Activated naive CD4-positive, alpha-beta T cell treated with anti-CD3 and anti-CD28 coated beads, Interleukin-2, amount 50 U/mL, for 72 hours (primary cell): ENCODE measurements at regions not wholly inside any gene's neighbourhood (a gene's known extent, or its start where the extent isn't known, plus 50 kb on each side); places are given as distances from the start of the nearest gene placed in this dataset.

Experiments used
- ATAC-seq, 2 donors: fragments of 150-1000 bp; cut with Tn5 transposase; 2 replicates each; pipeline ENCODE4 v1.10.0; 2021; ENCODE audit warnings: mild to moderate bottlenecking in 2 of 2, moderate library complexity in 2 of 2
- DNase-seq, 2 donors: peaks; one replicate each; pipeline ENCODE4 v3.0.0; 2021 to 2022; ENCODE audit warnings: low spot score in 2 of 2
- H3K27ac Mint-ChIP-seq, 2 donors: one replicate each; pipeline ENCODE4 v1.8.0; 2022; ENCODE audit warnings: mild to moderate bottlenecking in 2 of 2, mixed read lengths in 2 of 2
- H3K36me3 Mint-ChIP-seq, 2 donors: one replicate each; pipeline ENCODE4 v1.8.0; 2022; ENCODE audit warnings: mixed read lengths in 2 of 2
- H3K9me3 Mint-ChIP-seq, 2 donors: one replicate each; pipeline ENCODE4 v1.8.0; 2022; ENCODE audit warnings: mixed read lengths in 2 of 2

DNA sequence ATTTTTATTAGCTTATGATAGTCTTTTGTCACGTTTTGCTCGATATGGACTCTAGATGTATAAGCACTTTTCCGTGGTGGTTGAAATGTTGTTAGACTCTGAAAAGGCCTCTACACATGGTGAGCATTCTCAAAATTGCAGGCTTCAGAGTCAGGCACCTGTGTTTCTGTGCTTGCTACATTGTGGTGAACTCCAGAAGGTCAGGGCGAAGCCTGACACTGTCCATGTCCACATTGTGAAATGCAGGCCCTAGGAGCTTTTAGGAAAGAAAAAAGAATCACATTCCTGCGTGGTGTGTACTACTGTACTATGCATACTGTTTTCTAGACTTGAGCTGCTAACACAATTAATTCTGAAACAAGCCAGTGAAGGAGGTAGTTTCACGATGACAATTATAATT, 86.3 kb downstream of the HS3ST1 start:
- Mint-ChIP-seq H3K36me3 (no peaks in the 10 kb centered on the region), H3K9me3 (no peaks in the 10 kb centered on the region), H3K27ac (no peak overlapping the region)
- DNase-seq (no peak), ATAC-seq (no peak)

DNA sequence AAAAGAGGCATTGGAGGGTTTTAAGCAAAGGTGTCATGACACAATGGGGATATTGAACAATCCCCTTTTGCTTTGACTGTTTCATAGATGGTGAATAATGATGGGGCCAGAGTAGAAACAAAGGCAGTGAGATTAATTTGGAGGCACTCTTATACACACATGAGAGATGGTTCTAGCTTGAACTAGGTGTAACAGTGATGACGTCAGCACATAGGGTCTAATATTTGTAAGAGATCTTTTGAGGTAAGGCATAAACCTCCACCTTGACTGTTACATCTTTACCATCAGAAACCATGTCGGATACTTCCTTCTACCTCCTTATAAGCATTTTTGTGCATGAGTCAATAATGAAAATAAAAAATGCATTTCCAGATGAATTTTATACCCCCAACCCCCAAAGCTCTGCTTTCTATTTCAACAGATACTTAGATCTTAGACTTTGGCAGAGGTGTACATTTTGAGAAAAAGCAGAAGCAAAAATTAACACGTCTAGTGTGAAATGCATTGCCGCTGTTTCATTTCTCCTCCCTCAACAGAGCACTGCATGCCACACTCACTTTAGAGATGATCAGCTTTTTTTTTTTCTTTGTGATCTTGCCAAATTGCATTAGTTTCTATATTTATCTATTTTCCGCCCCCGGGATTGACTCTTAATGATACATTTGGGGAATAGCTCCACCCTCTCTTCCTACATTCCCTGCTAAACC, 87.2 kb downstream of the HS3ST1 start:
- no peaks in the 10 kb centered on the region for H3K9me3 Mint-ChIP-seq
- no peak overlapping the region for H3K27ac Mint-ChIP-seq
- DNase-seq (no peak), ATAC-seq (no peak)
- no peaks in the 10 kb centered on the region for H3K36me3 Mint-ChIP-seq

DNA sequence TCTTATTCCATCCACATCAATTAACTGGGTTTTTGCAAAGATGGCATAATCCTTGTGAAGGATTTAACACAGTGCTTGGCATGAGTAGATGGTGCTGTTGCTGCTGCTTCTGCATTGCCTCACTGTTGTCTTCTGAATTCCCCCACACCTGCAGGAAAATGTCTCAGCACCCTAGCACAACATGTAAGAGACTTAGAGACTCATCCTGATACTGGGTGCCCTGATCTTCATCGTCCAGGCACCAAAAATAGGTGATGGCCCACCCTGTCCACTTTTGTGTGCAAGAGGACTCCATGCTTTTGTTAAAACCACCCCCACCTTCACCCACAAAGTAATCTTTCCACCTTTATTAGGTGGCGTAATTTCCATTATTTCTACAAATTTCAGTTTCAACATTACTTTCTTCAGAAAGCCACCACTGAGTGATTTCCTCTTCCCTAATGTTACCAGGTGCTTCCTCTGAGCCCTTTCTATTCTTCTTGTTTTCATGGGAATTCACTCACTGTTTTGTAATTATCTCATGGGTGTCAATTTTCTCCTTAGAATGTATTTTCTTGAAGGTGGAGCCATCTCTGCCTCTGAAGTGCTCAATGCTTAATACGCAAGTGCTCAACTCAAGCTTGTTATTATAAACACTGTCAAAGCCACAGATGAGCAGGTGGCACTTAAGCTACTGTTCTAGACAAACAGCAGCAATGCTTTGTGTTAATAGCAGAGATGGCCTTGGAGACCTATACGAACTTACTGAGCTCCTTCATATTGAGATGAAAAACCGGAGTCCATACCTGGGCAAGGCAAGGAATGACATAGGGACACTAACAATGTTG, 89.5 kb downstream of the HS3ST1 start:
- DNase-seq (no peak), ATAC-seq (no peak)
- Mint-ChIP-seq H3K9me3 (no peaks in the 10 kb centered on the region), H3K27ac (no peak overlapping the region), H3K36me3 (no peaks in the 10 kb centered on the region)

DNA sequence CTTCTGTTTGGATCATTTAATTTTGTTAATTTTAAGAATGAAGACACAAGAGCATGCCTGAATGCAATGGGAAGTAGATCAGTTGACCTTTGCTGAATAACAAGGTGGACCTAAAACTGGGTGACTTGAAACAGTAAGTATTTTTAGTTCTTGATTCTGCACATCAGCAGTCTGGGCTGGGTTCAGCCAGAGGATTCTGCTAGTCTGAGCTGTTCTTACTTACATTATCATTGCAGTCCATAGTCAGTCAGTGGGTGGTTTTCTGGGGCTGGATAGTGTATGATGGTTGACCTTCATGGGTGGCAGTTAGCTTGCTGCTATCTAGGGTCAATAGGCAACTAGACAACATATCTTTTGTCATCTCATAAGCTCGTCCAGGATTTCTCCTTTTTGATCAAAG, 91.4 kb downstream of the HS3ST1 start:
- ATAC-seq (no peak), DNase-seq (no peak)
- no peaks in the 10 kb centered on the region for H3K36me3 Mint-ChIP-seq
- H3K9me3 Mint-ChIP-seq = no peaks in the 10 kb centered on the region
- H3K27ac Mint-ChIP-seq = no peak overlapping the region

DNA sequence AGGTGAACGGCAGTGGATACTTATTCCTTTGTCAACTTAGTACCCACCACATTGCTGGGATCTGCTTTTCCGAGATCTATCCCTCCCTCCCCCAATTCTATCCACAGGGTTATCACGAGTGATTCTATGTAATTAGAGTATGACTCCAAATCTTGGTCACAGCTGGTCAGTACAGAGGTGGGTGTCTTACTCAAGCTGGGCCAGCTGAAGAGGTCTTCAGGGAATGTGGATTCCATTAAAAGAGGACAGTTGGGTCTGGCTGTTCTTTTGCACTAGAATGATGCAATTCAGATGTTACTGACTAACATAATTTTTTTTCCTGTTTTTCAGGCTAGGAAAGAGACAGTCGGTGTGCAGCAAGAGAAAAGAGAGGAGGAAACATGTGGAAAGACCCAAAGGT, 92.3 kb downstream of the HS3ST1 start:
- DNase-seq (no peak), ATAC-seq (no peak)
- no peaks in the 10 kb centered on the region for H3K9me3 Mint-ChIP-seq
- H3K36me3 Mint-ChIP-seq = no peaks in the 10 kb centered on the region
- H3K27ac Mint-ChIP-seq = no peak overlapping the region

DNA sequence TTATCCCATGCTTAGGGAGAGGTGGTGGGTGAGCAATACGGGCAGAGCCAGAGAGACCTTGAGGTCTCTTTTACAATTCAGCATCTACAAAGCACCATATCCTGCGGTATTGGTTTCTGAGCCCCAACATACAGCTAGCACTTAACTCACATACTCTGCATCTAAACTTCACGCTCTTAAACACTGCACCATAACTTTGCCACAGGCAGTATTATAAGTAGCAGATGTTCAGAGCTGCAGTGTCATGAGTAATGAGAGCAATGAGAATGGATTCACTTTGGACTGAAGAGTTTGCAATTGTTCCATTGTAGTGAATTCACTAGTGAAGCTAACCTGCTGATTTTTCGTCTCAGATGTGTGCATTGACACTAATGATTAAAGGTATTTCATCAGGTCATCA, 93.8 kb downstream of the HS3ST1 start:
- ATAC-seq (no peak), DNase-seq (no peak)
- no peaks in the 10 kb centered on the region for H3K36me3 Mint-ChIP-seq
- H3K9me3 Mint-ChIP-seq = no peaks in the 10 kb centered on the region
- no peak overlapping the region for H3K27ac Mint-ChIP-seq

DNA sequence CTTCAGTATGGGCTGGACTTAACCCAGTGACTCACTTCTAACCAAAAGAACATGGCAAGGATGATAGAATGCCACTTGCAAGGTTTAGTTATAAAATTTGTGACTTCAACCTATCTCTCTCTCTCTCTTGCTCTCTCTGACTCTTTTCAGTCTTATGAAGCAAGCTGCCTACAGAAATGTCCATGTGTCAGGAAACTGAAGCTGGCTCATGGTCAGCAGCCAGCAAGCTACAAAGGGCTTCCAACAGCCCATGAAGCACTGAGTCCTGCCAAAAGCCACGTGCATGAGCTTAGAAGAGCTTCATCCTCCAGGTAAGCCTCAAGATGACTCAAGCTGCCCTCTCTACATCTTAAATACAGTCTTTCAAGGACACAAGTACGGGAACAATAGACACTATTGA, 100.3 kb downstream of the HS3ST1 start:
- H3K36me3 Mint-ChIP-seq = peaks cover 4 to 6% of the 10 kb centered on the region in 2 donors
- ATAC-seq (no peak), DNase-seq (no peak)
- H3K27ac Mint-ChIP-seq = no peak overlapping the region
- H3K9me3 Mint-ChIP-seq = peaks cover 2 to 11% of the 10 kb centered on the region in 2 donors

DNA sequence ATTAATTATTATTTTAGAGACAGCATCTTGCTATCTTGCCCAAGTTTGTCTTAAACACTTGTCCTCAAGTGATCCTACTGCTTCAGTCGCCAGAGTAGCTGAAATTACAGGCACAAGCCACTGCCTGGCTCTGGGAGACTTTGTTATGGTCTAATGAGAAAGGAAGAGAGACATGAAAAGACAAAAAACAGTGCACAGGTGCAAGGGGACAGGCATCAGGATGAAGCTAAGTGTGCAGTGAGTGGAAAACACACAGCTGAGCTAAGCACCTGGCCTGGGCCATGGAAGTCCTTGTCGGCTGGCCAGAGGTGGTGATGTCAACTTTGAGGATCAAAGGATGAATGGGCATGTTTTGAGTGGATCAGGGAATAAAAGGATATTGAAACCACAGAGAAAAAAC, 102.7 kb downstream of the HS3ST1 start:
- DNase-seq (no peak), ATAC-seq (no peak)
- Mint-ChIP-seq H3K27ac (no peak overlapping the region), H3K36me3 (peaks cover 12 to 14% of the 10 kb centered on the region in 2 donors), H3K9me3 (peaks cover 20 to 21% of the 10 kb centered on the region in 2 donors)

DNA sequence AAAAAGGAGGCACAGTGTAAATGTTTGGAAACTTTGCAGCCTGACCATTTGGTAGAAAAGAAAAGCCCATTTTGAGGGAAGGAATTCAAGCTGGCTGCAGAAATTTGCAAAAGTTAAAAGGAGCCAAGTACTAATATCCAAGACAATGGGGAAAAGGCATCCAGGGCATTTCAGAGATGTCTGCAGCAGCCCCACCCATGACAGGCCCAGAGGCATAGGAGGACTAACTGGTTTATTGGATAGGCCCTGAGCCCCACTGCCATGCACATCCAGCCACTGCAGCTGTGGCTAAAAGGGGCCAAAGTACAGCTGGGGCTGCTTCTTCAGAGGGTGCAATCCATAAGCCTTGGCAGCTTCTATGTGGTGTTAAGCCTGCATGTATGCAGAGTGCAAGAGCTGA, 104.9 kb downstream of the HS3ST1 start:
- Mint-ChIP-seq H3K27ac (no peak overlapping the region), H3K9me3 (peaks cover 20 to 21% of the 10 kb centered on the region in 2 donors), H3K36me3 (peaks cover 12 to 14% of the 10 kb centered on the region in 2 donors)
- ATAC-seq = no peak
- DNase-seq = no peak

DNA sequence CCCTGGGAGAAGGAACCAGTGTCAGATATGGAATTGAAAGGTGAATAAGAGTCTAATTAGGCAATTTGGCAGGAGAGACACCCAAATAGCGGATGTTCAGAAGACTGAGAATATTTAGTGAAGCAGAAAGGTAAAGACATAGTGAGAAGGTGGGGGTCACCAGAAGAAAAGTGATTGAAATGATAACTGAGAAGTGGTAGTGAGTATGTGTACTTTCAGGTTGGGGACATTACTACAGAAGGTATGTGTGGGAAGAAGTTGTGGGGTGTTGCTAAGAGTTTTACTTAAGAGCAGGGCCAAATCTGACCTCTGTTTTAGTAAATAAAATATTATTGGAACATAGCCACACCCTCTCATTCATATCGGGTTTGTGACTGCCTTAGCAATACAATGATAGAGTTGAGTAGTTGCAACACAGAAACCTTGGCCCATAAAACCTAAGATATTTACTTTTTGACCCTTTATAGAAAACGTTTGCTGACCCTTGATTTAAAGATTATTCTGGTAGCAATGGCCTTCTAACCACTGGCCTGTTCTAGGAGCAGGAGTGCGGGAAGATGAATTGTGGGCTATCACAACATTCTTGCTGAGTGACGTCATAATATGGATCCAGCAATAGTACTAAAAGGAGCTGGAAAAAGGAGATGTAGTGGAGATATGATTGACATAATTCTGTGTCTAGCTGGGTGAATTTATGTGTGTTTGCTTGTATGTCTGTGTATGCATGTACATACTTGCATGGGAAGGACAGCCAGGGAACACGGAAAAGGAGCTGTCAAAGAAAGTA, 115.3 kb downstream of the HS3ST1 start:
- peaks cover 5 to 18% of the 10 kb centered on the region in 2 donors for H3K9me3 Mint-ChIP-seq
- peaks cover 0 to 5% of the 10 kb centered on the region in 2 donors for H3K36me3 Mint-ChIP-seq
- H3K27ac Mint-ChIP-seq = no peak overlapping the region
- ATAC-seq (no peak), DNase-seq (no peak)

DNA sequence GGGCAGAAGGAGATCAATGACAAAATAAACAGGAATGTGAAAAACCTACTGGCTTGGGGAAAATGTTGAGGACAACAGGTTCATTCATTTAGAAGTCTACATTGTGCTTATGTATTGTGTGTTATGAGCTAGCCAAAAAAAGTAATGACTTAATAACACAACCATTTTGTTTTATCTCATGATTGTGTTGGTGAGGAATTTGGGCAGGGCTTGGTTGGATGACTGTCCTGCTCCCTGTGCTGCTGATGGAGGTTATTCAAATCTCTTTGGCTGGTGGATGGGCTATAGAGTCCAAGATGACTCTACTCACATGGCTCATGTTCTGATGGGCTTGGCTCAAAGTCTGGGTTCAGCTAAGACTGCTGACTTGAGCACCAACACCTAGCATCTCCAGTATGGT, 116.3 kb downstream of the HS3ST1 start:
- ATAC-seq (no peak), DNase-seq (no peak)
- H3K36me3 Mint-ChIP-seq = peaks cover 0 to 5% of the 10 kb centered on the region in 2 donors
- H3K27ac Mint-ChIP-seq = no peak overlapping the region
- H3K9me3 Mint-ChIP-seq = peaks cover 10 to 18% of the 10 kb centered on the region in 2 donors

DNA sequence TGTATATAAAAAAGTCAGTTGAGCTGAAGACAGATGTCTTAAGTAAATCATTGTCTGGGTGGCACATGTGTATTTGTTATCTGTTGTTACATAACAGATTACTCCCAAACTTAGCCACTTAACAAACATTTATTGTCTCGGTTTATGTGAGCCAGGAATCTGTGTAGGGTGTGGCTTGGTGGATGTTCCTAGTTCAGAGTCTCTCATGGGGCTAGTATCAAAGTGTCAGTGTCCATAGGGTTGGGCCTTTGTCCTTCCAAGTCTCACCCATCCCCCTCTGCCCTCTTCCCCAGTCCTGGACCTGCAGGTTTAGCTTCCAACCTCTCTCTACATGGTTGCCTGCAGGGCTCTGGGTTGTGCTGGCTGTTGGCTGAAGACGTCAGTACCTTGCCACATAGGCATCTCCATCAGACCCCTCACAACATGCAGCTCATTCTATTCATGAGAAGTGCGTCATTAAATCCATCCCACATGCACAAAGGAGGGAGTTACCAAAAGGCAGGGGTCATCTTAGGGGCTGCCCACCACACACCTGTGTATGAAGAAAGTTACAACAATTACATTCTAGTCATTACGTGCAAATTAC, 127.5 kb downstream of the HS3ST1 start:
- Mint-ChIP-seq H3K27ac (no peak overlapping the region), H3K9me3 (no peaks in the 10 kb centered on the region), H3K36me3 (no peaks in the 10 kb centered on the region)
- DNase-seq (no peak), ATAC-seq (no peak)

DNA sequence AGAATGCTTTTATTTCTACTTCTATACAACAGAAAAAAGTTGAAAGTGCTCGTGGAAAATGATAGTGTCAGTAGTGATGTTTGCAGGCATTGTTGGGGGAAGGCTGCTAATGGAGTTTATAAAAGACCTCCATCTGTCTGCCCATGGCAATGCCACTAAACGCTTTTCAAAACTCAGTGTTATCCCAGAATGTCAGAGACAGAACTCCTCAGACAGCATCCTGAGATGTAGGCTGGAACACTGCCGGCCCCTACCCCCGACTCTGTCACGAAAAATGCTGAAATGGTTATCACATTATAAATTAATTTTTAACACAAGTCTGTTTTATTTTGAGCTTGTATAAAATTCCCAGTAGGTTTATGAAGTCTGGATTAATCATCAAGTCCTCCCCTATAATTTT, 128.9 kb downstream of the HS3ST1 start:
- DNase-seq (no peak), ATAC-seq (no peak)
- no peak overlapping the region for H3K27ac Mint-ChIP-seq
- H3K36me3 Mint-ChIP-seq = no peaks in the 10 kb centered on the region
- no peaks in the 10 kb centered on the region for H3K9me3 Mint-ChIP-seq

DNA sequence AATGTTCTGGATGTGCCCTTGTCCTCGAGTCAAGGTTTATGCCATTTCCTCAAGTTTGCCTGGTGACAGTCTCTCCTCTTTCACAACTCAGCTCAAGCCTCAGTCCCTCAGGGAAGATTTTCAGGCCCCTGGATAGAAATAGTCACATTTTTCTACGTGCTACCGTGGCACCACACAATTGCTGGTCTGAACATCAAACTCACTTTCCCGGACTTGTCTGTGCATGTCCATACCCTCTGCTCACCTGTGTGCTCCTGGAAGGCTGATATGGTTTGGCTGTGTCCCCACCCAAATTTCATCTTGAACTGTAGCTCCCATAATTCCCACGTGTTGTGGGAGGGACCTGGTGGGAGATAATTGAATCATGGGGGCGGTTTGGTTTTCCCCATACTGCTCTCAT, 129.7 kb downstream of the HS3ST1 start:
- ATAC-seq = no peak
- no peaks in the 10 kb centered on the region for H3K36me3 Mint-ChIP-seq
- H3K27ac Mint-ChIP-seq = no peak overlapping the region
- H3K9me3 Mint-ChIP-seq = no peaks in the 10 kb centered on the region
- DNase-seq = no peak

DNA sequence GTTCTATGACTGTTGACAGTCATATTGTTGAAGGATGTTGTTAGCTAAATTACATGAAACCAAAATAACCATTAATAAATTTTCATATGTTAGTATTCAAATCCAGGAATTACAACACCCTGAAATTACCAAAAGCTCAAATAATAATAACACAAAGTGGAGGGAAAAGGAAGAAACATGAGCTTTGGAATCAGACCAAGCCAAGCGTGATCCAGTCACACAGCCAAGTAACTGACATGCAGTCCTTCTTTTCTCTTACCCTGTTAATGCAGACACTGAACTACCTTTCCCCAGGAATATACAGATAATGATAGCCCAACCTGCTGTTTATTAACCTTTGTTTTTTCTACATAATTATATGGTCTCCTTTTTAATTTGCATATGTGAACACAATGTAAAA, 130.2 kb downstream of the HS3ST1 start:
- no peak overlapping the region for H3K27ac Mint-ChIP-seq
- DNase-seq (no peak), ATAC-seq (no peak)
- H3K36me3 Mint-ChIP-seq = no peaks in the 10 kb centered on the region
- no peaks in the 10 kb centered on the region for H3K9me3 Mint-ChIP-seq

DNA sequence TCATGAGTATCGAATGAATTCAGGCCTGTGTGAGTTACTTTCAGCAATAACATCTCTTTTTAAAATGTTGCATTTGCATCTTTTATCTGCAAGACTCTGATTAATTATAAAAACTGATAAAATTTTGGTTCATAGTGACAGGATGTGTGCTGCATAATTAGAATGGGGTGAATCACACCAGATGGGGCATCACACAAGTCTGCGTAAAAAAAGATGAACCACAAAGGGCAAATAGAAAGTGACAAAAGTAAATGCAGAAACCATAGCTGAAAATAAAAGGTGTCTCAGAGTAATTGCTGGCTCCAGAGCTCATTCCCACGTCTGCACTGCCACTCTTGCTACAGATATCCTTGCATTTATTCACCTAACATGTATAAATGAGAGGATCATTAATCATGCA, 131.1 kb downstream of the HS3ST1 start:
- DNase-seq (no peak), ATAC-seq (peak in 1 of 2 donors; percentile 61)
- Mint-ChIP-seq H3K36me3 (no peaks in the 10 kb centered on the region), H3K27ac (no peak overlapping the region), H3K9me3 (no peaks in the 10 kb centered on the region)

DNA sequence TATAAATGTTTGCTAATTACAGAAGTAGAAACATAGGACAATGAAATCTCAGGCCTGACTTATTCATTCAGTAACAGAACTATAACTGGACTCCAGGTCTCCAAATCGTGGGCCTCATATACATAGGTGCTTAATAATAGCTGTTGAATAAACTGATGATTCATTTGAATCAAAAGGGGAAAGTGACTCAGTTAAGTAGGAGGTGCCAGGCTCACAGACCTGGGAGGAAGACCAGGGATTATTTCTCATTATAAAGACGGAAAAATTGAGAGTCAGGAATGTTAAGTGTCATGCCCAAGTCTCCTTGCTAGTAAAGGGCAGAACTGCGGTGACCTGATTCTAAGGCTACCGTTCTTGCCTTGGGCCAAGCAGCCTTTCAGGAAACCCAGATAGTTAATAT, 131.5 kb downstream of the HS3ST1 start:
- H3K36me3 Mint-ChIP-seq = no peaks in the 10 kb centered on the region
- DNase-seq (no peak), ATAC-seq (peak in 1 of 2 donors; percentile 68)
- H3K9me3 Mint-ChIP-seq = no peaks in the 10 kb centered on the region
- H3K27ac Mint-ChIP-seq = no peak overlapping the region
